ENCODE measurements at regions not wholly inside any gene's neighbourhood (a gene's known extent, or its start where the extent isn't known, plus 50 kb on each side); places are given as distances from the start of the nearest gene placed in this dataset.

DNA sequence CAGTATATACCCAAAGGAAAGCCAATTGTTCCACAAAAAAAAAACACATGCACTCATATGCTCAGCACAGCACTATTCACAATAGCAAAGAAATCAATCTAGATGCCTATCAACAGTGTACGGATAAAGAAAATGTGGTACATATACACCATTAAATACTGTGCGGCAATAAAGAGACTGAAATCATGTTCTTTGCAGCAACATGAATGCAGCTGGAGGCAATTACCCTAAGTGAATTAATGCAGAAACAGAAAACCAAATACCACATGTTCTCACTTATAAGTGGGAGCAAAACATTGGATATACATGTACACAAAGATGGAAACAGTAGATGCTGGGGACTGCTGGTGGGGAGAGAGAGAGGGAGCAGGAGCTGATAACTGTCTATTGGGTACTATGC lies 124.2 kb upstream of the AADACL2 start:
- TF ChIP-seq, protein P1, sequence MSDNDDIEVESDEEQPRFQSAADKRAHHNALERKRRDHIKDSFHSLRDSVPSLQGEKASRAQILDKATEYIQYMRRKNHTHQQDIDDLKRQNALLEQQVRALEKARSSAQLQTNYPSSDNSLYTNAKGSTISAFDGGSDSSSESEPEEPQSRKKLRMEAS (IDR thresholded peaks at IDR 0.05; ENCODE audit: low read depth, low read length): no peak
- TF ChIP-seq POLR2A (IDR thresholded peaks at IDR 0.05; ENCODE audit: extremely low read depth, insufficient read length): no peak
- TF ChIP-seq MYC (IDR thresholded peaks at IDR 0.05; ENCODE audit: low read depth, low read length): no peak
- TF ChIP-seq, protein P2, sequence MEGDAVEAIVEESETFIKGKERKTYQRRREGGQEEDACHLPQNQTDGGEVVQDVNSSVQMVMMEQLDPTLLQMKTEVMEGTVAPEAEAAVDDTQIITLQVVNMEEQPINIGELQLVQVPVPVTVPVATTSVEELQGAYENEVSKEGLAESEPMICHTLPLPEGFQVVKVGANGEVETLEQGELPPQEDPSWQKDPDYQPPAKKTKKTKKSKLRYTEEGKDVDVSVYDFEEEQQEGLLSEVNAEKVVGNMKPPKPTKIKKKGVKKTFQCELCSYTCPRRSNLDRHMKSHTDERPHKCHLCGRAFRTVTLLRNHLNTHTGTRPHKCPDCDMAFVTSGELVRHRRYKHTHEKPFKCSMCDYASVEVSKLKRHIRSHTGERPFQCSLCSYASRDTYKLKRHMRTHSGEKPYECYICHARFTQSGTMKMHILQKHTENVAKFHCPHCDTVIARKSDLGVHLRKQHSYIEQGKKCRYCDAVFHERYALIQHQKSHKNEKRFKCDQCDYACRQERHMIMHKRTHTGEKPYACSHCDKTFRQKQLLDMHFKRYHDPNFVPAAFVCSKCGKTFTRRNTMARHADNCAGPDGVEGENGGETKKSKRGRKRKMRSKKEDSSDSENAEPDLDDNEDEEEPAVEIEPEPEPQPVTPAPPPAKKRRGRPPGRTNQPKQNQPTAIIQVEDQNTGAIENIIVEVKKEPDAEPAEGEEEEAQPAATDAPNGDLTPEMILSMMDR (IDR thresholded peaks at IDR 0.05; ENCODE audit: low read depth, low read length): no peak
- DNase-seq (ENCODE audit: low read depth): no peak
- no peak overlapping the region for H3K4me3 ChIP-seq (ENCODE audit: low read depth, low read length)

DNA sequence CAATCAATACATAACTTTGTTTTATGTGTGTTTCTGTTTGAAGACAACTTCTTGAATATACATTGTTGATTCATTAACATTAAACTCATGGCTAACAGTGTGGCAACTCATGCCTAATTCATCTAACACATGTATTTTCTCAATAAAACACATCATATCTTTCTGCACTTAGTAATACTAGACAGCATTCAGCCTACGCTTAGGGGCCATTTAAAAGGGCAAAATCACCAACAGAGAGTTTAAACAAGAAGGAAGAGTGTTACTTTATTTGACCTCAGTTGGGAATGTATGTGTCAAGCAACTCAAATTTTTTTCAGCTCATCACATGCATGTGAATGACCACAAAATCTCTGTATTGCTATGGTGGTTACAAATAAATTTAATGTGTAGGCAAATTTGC lies 128.8 kb upstream of the AADACL2 start:
- H3K4me3 ChIP-seq (ENCODE audit: low read depth, low read length): no peak overlapping the region
- TF ChIP-seq, protein P1 (IDR thresholded peaks at IDR 0.05; ENCODE audit: low read depth, low read length): no peak
- no peak for DNase-seq (ENCODE audit: low read depth)

DNA sequence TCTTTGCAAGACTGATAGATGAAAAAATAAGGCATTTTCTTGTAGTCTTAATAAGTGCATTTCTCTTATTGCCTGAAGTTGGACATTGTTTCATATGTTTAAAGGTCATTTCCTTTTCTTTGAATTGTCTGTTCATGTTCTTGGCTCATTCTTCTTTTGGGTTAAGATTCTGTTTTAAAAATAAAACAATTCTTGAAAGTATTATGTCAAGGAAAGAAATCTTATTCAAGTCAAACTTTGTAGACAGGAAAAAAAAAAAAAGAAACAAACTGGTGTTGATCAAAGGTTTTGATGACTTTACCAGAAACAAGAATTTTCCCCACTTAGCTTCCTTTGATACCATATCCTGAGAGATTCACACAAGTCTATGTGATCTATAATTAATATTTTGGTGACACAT lies 132.9 kb upstream of the AADACL2 start:
- DNase-seq (ENCODE audit: low read depth): no peak
- TF ChIP-seq MYC (IDR thresholded peaks at IDR 0.05; ENCODE audit: low read depth, low read length): no peak
- TF ChIP-seq POLR2A (IDR thresholded peaks at IDR 0.05; ENCODE audit: extremely low read depth, insufficient read length): no peak
- TF ChIP-seq, protein P1 (IDR thresholded peaks at IDR 0.05; ENCODE audit: low read depth, low read length): no peak
- TF ChIP-seq, protein P2 (IDR thresholded peaks at IDR 0.05; ENCODE audit: low read depth, low read length): no peak
- no peak overlapping the region for H3K4me3 ChIP-seq (ENCODE audit: low read depth, low read length)

DNA sequence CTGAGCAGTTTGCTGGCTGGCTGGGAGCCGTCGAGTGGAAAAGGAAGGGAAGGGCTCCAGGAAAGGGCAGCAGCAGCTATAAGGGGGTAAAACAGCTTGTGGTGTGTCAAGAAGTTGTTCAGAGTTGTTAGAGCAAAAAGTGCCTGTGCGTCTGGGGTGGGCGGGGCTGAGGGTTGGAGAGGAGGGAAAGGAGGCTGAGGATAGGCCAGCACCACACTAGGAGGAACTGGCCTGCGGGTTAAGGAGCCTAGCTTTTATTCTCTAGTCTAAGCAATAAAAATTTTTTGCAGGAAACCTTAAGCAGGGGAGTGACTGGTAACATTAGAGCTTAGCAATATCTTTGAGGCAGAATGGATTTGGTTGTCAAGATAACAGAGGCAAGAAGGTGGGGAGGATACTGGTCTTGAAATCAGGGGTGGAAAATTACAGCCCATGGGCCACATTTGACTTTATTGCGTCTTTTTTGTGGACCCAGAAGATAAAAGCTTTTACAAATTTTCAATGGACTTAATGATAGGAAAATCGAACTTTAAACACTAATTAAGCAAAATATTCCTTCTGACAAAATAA lies 134.5 kb upstream of the AADACL2 start:
- H3K4me3 ChIP-seq (ENCODE audit: low read depth, low read length): no peak overlapping the region
- no peak for DNase-seq (ENCODE audit: low read depth)
- TF ChIP-seq MYC (IDR thresholded peaks at IDR 0.05; ENCODE audit: low read depth, low read length) (no peak), POLR2A (IDR thresholded peaks at IDR 0.05; ENCODE audit: extremely low read depth, insufficient read length) (no peak)
- TF ChIP-seq, protein P1 (IDR thresholded peaks at IDR 0.05; ENCODE audit: low read depth, low read length): no peak
- TF ChIP-seq, protein P2 (IDR thresholded peaks at IDR 0.05; ENCODE audit: low read depth, low read length): no peak

DNA sequence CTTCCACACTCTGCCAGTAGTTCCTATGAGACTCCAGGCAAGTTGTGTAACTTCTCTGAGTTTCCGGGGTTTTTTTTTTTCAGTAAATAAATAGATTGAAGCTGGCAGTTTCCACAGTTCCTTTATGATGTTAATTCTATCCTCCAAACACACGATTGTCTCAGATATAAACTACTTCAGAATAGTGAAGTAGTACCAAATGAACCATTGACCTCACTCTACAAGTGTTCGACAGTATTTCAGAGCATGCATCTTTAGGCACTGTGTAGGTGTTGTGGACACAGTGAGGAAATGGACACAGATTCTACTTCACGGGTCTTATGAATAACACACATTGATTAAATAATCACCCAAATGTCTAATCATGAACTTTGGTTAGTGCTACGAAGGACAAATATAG lies 136.1 kb upstream of the IGSF10 start:
- DNase-seq (ENCODE audit: low read depth): no peak
- no peak overlapping the region for H3K4me3 ChIP-seq (ENCODE audit: low read depth, low read length)
- TF ChIP-seq, protein P1 (IDR thresholded peaks at IDR 0.05; ENCODE audit: low read depth, low read length): no peak
- TF ChIP-seq POLR2A (IDR thresholded peaks at IDR 0.05; ENCODE audit: extremely low read depth, insufficient read length) (no peak), MYC (IDR thresholded peaks at IDR 0.05; ENCODE audit: low read depth, low read length) (no peak)
- TF ChIP-seq, protein P2 (IDR thresholded peaks at IDR 0.05; ENCODE audit: low read depth, low read length): no peak

DNA sequence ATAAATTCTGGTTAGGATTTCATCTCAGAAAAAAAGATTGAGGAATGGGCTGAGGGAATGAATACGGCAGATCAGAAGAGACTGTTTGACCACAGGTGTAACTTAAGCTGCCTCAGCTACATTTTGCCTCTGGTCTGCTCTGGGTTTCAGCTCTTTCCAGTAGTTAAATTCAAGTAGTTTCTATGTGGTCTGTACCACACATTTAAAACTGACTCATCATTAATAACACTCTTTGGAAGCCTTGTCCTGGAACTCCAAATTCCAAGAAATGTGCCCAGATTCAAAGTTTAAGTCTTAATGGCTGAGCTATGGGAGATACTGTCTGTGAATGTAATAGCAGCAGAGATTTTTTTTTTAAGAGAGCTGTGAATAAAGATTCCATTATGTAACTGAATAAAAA lies 133.1 kb upstream of the IGSF10 start:
- TF ChIP-seq, protein P2 (IDR thresholded peaks at IDR 0.05; ENCODE audit: low read depth, low read length): no peak
- DNase-seq (ENCODE audit: low read depth): no peak
- H3K4me3 ChIP-seq (ENCODE audit: low read depth, low read length): no peak overlapping the region

Data from NB4 (cell line).